Thoracic aorta (tissue), 2 donors: ENCODE measurements at regions not wholly inside any gene's neighbourhood (a gene's known extent, or its start where the extent isn't known, plus 50 kb on each side); places are given as distances from the start of the nearest gene placed in this dataset.
A peak's percentile ranks its signal among the peaks of the same experiment; 100 is the strongest.

Experiments used
- ATAC-seq: fragments of 150-250 bp; one replicate; pipeline ENCODE4 v1.8.0; 2017; ENCODE audit warnings: low read depth; ENCODE audit not compliant: insufficient number of reproducible peaks, low FRiP score
- DNase-seq: peaks from one replicate; pipeline ENCODE4 v3.0.0-alpha.2; 2020; ENCODE audit warnings: low spot score
- H3K27ac ChIP-seq, 2 donors: fragments of 200-600 bp; sonication (generic); 1 replicate in 1 of 2; 2 replicates in 1 of 2; pipeline ENCODE4 v1.5.1; 2016; ENCODE audit warnings: mild to moderate bottlenecking in 2 of 2, moderate library complexity in 2 of 2
- H3K27me3 ChIP-seq: fragments of 200-600 bp; sonication (generic); replicated peaks from 2 replicates; pipeline ENCODE4 v1.6.0; 2016; ENCODE audit warnings: mild to moderate bottlenecking; ENCODE audit not compliant: insufficient read depth
- H3K36me3 ChIP-seq: fragments of 200-600 bp; sonication (generic); one replicate; pipeline ENCODE4 v1.5.1; 2016
- H3K4me1 ChIP-seq, 2 donors: fragments of 200-600 bp; sonication (generic); 1 replicate in 1 of 2; 2 replicates in 1 of 2; pipeline versions ENCODE4 v1.5.1 to v1.6.0; 2016; ENCODE audit warnings: low read depth in 2 of 2, mild to moderate bottlenecking in 1 of 2; ENCODE audit not compliant: control insufficient read depth in 1 of 2
- H3K4me3 ChIP-seq: fragments of 200-600 bp; sonication (generic); 2 replicates; pipeline ENCODE4 v1.5.1; 2016; ENCODE audit warnings: mild to moderate bottlenecking
- H3K9me3 ChIP-seq: fragments of 200-600 bp; sonication (generic); 2 replicates; pipeline ENCODE4 v1.5.1; 2016
- CTCF ChIP-seq: fragments of 200-600 bp; sonication (generic); IDR thresholded peaks from one replicate; pipeline ENCODE4 v1.5.1; 2019; ENCODE audit warnings: antibody characterized with exemption

GRCh38 chr10:94223702-94224370, 138.9 kb downstream of the NOC3L start:
- H3K9me3 ChIP-seq: no peaks in the 10 kb centered on the region
- H3K27me3 ChIP-seq: no peaks in the 10 kb centered on the region
- no peak overlapping the region for H3K4me3 ChIP-seq
- H3K36me3 ChIP-seq: no peaks in the 10 kb centered on the region
- no peak for TF ChIP-seq CTCF
- H3K4me1 ChIP-seq: peaks cover 12 to 46% of the 10 kb centered on the region in 2 donors
- DNase-seq (no peak), ATAC-seq (no peak)
- H3K27ac ChIP-seq: no peak overlapping the region

GRCh38 chr10:94224656-94225055, 138.1 kb downstream of the NOC3L start:
- TF ChIP-seq CTCF: no peak
- Histone ChIP-seq H3K9me3 (no peaks in the 10 kb centered on the region), H3K27ac (peak overlapping the region in 1 of 2 donors; percentile 43), H3K4me1 (peaks cover 4 to 38% of the 10 kb centered on the region in 2 donors), H3K27me3 (no peaks in the 10 kb centered on the region), H3K36me3 (no peaks in the 10 kb centered on the region), H3K4me3 (no peak overlapping the region)
- ATAC-seq: no peak
- DNase-seq: no peak

- Histone ChIP-seq H3K27me3 (no peaks in the 10 kb centered on the region), H3K36me3 (no peaks in the 10 kb centered on the region), H3K4me1 (peaks cover 3 to 34% of the 10 kb centered on the region in 2 donors), H3K27ac (peak overlapping the region in 1 of 2 donors; percentile 43), H3K4me3 (no peak overlapping the region), H3K9me3 (no peaks in the 10 kb centered on the region)
- ATAC-seq (no peak), DNase-seq (no peak)
- TF ChIP-seq CTCF: peak; percentile 15
Observed at GRCh38 chr10:94225589-94225988, 137.2 kb downstream of the NOC3L start.

GRCh38 chr10:94230134-94230785, 132.5 kb downstream of the NOC3L start:
- peaks cover 4% of the 10 kb centered on the region for H3K36me3 ChIP-seq
- no peaks in the 10 kb centered on the region for H3K9me3 ChIP-seq
- H3K4me1 ChIP-seq: peaks cover 2 to 14% of the 10 kb centered on the region in 2 donors
- no peak overlapping the region for H3K4me3 ChIP-seq
- no peak overlapping the region for H3K27ac ChIP-seq
- no peak for DNase-seq
- ATAC-seq: no peak
- no peak for TF ChIP-seq CTCF
- no peaks in the 10 kb centered on the region for H3K27me3 ChIP-seq

GRCh38 chr10:94232711-94233383, 129.9 kb downstream of the NOC3L start:
- TF ChIP-seq CTCF: no peak
- H3K9me3 ChIP-seq: no peaks in the 10 kb centered on the region
- H3K27ac ChIP-seq: no peak overlapping the region
- ATAC-seq (no peak), DNase-seq (no peak)
- H3K36me3 ChIP-seq: peaks cover 4% of the 10 kb centered on the region
- H3K27me3 ChIP-seq: no peaks in the 10 kb centered on the region
- no peak overlapping the region for H3K4me3 ChIP-seq
- peaks cover 3 to 11% of the 10 kb centered on the region in 2 donors for H3K4me1 ChIP-seq
